ENCODE measurements at regions not wholly inside any gene's neighbourhood (a gene's known extent, or its start where the extent isn't known, plus 50 kb on each side); places are given as distances from the start of the nearest gene placed in this dataset.

GRCh38 chr16:22641131-22641628 is 130.5 kb downstream of the NPIPB5 start (continued):
- no peak; the same call in 1 of the 2 replicates for TF ChIP-seq ZNF462 (CRISPR knock-in tag; IDR thresholded peaks at IDR 0.05)
- TF ChIP-seq JUNB (IDR thresholded peaks at IDR 0.05; ENCODE audit: unreplicated experiment) = no peak
- TF ChIP-seq EZH2phosphoT487 (IDR thresholded peaks at IDR 0.05; ENCODE audit: unreplicated experiment) = no peak

DNA sequence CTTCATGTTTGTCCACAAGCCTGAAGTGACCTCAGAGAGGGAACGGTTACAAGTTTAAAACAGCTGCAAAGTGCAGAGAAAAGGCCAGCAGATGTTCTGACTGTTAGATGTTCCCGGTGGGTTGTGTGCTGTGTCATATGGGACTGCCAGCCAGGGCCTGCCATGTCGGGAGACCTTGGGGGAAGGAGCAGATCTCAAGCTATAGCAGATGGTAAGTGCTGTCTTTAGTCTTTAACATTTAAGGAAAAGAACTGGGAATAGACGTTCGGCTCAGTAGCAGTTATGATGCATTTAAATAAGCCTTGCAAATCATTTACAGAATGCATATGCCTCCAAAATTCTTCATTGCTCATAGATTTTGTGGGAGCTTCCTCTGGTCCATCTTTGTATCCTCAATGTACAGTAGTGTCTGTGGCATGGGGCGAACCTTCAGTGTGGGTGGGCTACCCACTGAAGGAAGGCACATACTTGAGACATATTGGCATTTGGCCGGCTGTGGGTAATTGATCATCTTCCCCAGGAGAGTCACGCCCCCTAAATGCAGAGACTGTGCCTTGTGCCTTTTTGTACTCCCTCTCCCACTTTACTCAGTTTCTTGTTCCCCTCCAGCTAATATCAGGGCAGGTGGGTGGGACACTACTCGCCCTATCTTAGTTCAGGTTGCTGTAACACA is 131.9 kb downstream of the NPIPB5 start:
- no peaks in the 10 kb centered on the region for H3K27me3 ChIP-seq (ENCODE audit: insufficient read depth)
- H3K4me3 ChIP-seq = no peak overlapping the region
- no peak for ATAC-seq
- H3K4me2 ChIP-seq = no peak overlapping the region; the same call in 1 of the 2 replicates
- H3K4me1 ChIP-seq (ENCODE audit: insufficient read depth) = peaks cover 28% of the 10 kb centered on the region
- no peak overlapping the region for H3K4me3 Mint-ChIP-seq
- H3K4me1 Mint-ChIP-seq = no peaks in the 10 kb centered on the region
- H3K79me2 ChIP-seq (replicated peaks; ENCODE audit: insufficient read depth) = no peaks in the 10 kb centered on the region
- peaks cover under 1% of the 10 kb centered on the region; the same call in 1 of the 2 replicates for H3F3A ChIP-seq (replicated peaks; ENCODE audit: low read depth)
- H3K9me3 Mint-ChIP-seq = no peaks in the 10 kb centered on the region
- H3K36me3 Mint-ChIP-seq (ENCODE audit: low read depth) = no peaks in the 10 kb centered on the region
- no peaks in the 10 kb centered on the region for H3K27me3 Mint-ChIP-seq (ENCODE audit: insufficient read depth, low read depth, poor library complexity)
- DNase-seq (ENCODE audit: low spot score) = no peak
- H3K27ac ChIP-seq (ENCODE audit: low read depth) = no peak overlapping the region
- peak overlapping the region; percentile 38 for H2AFZ ChIP-seq
- H4K20me1 ChIP-seq (replicated peaks; ENCODE audit: insufficient read depth) = no peaks in the 10 kb centered on the region
- no peak overlapping the region for H3K27ac Mint-ChIP-seq
- peaks cover 5% of the 10 kb centered on the region; the same call in 1 of the 2 replicates for H3K9me2 ChIP-seq (ENCODE audit: insufficient read depth)
- H3K36me3 ChIP-seq (ENCODE audit: insufficient read depth) = no peaks in the 10 kb centered on the region
- TF ChIP-seq ZNF331 (CRISPR knock-in tag; IDR thresholded peaks at IDR 0.05; ENCODE audit: low read depth) = no peak
- TF ChIP-seq ZNF462 (CRISPR knock-in tag; IDR thresholded peaks at IDR 0.05) = no peak
- TF ChIP-seq ZNF114 (CRISPR knock-in tag; IDR thresholded peaks at IDR 0.05) = no peak
- no peak for TF ChIP-seq ETS1 (IDR thresholded peaks at IDR 0.05)
- no peak for TF ChIP-seq EZH2phosphoT487 (IDR thresholded peaks at IDR 0.05; ENCODE audit: unreplicated experiment)
